ENCODE measurements at regions not wholly inside any gene's neighbourhood (a gene's known extent, or its start where the extent isn't known, plus 50 kb on each side); places are given as distances from the start of the nearest gene placed in this dataset.
"Not testable (repeated sequence)": the region's sequence is repeated elsewhere in the genome, so short reads cannot be mapped to it uniquely, and the experiment has no call there.

GRCh38 chr3:191100516-191100915 is 98.5 kb upstream of the OSTN start:
- Histone ChIP-seq H3K4me1 (no peaks in the 10 kb centered on the region), H3K9me3 (no peaks in the 10 kb centered on the region), H3K27ac (no peak overlapping the region), H3K36me3 (no peaks in the 10 kb centered on the region), H3K4me3 (no peak overlapping the region), H3K27me3 (no peaks in the 10 kb centered on the region)
- no peak for DNase-seq (ENCODE audit: low spot score)
- no peak for TF ChIP-seq CTCF (IDR thresholded peaks at IDR 0.05)

DNA sequence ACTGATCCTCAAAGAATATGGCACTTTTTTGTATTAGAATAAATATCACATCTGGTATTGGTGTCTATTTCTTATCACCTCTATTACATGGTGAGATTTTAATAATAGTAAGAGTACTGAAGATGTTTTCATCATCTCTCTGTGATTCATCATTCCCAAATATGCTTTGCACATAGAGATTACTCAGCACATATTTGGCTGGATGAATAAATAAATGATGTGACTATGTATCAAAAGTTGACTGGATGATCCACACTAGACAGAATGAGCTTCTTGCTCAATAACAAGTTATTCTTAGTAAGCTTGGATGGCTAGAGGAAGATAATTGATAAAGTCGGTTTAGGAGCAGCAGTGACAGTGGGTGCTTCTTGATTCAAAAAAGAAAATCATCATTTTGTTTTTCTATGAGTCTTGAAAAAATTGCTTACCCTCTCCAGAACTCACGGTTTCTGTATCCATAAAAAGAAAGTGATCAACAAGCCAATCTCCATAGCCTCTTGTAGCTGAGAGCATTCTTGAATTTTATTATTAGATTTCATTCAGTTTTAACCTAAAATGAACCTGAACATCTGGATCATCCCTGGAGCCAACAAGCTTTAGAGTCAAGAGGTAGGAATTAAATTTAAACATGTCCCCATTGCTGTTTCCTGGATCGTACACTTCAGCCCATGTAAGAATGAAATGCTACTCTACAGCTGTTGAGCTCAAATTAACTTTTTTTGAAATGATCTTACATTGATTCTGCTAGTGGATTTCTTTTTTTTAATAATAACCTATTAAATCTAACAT is 104.8 kb upstream of the OSTN start:
- H3K27me3 ChIP-seq, result no peaks in the 10 kb centered on the region
- TF ChIP-seq CTCF (IDR thresholded peaks at IDR 0.05), result no peak
- H3K9me3 ChIP-seq, result no peaks in the 10 kb centered on the region
- H3K4me3 ChIP-seq, result no peak overlapping the region
- DNase-seq (ENCODE audit: low spot score), result no peak
- no peaks in the 10 kb centered on the region for H3K4me1 ChIP-seq
- no peak overlapping the region for H3K27ac ChIP-seq
- no peaks in the 10 kb centered on the region for H3K36me3 ChIP-seq

GRCh38 chr3:191087391-191087790 is 111.7 kb upstream of the OSTN start:
- H3K4me1 ChIP-seq, result no peaks in the 10 kb centered on the region
- no peak overlapping the region for H3K4me3 ChIP-seq
- H3K27me3 ChIP-seq, result no peaks in the 10 kb centered on the region
- no peaks in the 10 kb centered on the region for H3K36me3 ChIP-seq
- H3K9me3 ChIP-seq, result no peaks in the 10 kb centered on the region
- H3K27ac ChIP-seq, result no peak overlapping the region
- DNase-seq (ENCODE audit: low spot score), result no peak
- TF ChIP-seq CTCF (IDR thresholded peaks at IDR 0.05), result no peak

- no peaks in the 10 kb centered on the region for H3K27me3 ChIP-seq
- H3K36me3 ChIP-seq, result no peaks in the 10 kb centered on the region
- H3K27ac ChIP-seq, result no peak overlapping the region
- no peaks in the 10 kb centered on the region for H3K4me1 ChIP-seq
- no peak overlapping the region for H3K4me3 ChIP-seq
- no peak for TF ChIP-seq CTCF (IDR thresholded peaks at IDR 0.05)
- no peak for DNase-seq (ENCODE audit: low spot score)
- no peaks in the 10 kb centered on the region for H3K9me3 ChIP-seq
Measured at GRCh38 chr3:191085091-191085490, 114.0 kb upstream of the OSTN start.

GRCh38 chr3:191078913-191079312 is 120.1 kb upstream of the OSTN start:
- DNase-seq (ENCODE audit: low spot score); H3K27ac ChIP-seq; H3K36me3 ChIP-seq; H3K4me3 ChIP-seq; H3K27me3 ChIP-seq; H3K4me1 ChIP-seq: not testable (repeated sequence)
- H3K9me3 ChIP-seq, result peaks cover 0 to 16% of the 10 kb centered on the region in 2 donors

- H3K27ac ChIP-seq, result no peak overlapping the region
- H3K4me1 ChIP-seq, result no peaks in the 10 kb centered on the region
- TF ChIP-seq CTCF (IDR thresholded peaks at IDR 0.05), result no peak
- no peaks in the 10 kb centered on the region for H3K36me3 ChIP-seq
- no peak overlapping the region for H3K4me3 ChIP-seq
- DNase-seq (ENCODE audit: low spot score), result no peak
- H3K27me3 ChIP-seq, result no peaks in the 10 kb centered on the region
- H3K9me3 ChIP-seq, result peaks cover 0 to 16% of the 10 kb centered on the region in 2 donors
Measured at GRCh38 chr3:191076903-191077552, 122.0 kb upstream of the OSTN start.

Measured in right atrium auricular region (tissue), 2 donors.